ENCODE measurements at regions not wholly inside any gene's neighbourhood (a gene's known extent, or its start where the extent isn't known, plus 50 kb on each side); places are given as distances from the start of the nearest gene placed in this dataset.

DNA sequence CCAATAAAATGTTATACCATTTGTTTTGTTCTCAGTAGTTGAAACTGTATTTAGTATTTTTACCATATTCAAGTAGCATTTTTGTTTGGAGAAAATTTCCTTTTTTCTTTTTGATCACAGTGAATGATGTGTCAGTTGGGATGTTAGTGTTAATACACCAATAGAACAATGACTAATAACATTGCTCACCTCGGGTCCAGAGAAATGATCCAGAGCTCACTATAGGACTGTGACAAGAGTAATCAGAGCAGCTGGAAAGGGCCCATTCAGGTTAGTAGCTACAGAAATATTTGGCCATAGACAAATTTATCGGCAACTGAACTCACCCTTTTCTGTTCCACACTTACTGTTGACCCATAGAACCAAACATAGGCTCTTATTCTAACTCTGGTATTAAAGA lies 989.2 kb downstream of the TLE4 start:
- TF ChIP-seq CTCF (conservative IDR thresholded peaks at IDR 0.05) (no peak), ZFX (IDR thresholded peaks at IDR 0.05) (no peak)

All from C4-2B (cell line).